ENCODE measurements at regions not wholly inside any gene's neighbourhood (a gene's known extent, or its start where the extent isn't known, plus 50 kb on each side); places are given as distances from the start of the nearest gene placed in this dataset.
"Not testable (repeated sequence)": the region's sequence is repeated elsewhere in the genome, so short reads cannot be mapped to it uniquely, and the experiment has no call there.

DNA sequence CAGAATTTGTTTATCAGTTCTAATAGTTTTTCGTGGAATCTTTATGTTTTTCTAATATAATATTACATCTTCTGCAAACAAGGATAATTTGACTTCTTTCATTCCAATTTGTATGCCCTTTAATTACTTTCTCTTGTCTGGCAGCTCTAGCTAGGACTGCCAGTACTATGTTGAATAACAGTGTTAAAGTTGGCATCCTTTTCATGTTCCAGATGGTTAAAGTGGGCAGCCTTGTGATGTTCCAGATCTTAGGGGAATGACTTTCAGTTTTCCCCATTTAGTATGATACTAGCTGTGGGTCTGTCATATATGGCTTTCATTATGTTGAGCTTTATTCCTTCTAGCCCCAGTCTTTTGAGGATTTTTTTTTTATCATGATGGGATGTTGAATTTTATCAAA, 220.6 kb upstream of the WDFY3 start:
- H3K27me3 ChIP-seq, result no peaks in the 10 kb centered on the region
- no peaks in the 10 kb centered on the region for H3K9me3 ChIP-seq
- no peaks in the 10 kb centered on the region for H3K4me1 ChIP-seq
- no peak overlapping the region for H3K4me3 ChIP-seq
- H3K27ac ChIP-seq, result no peak overlapping the region
- no peak overlapping the region for H3K4me2 ChIP-seq
- H4K20me1 ChIP-seq, result no peaks in the 10 kb centered on the region
- H3K9ac ChIP-seq, result no peak overlapping the region
- no peak for TF ChIP-seq Cebpa-rat (IDR thresholded peaks at IDR 0.05)
- H3K36me3 ChIP-seq, result no peaks in the 10 kb centered on the region

DNA sequence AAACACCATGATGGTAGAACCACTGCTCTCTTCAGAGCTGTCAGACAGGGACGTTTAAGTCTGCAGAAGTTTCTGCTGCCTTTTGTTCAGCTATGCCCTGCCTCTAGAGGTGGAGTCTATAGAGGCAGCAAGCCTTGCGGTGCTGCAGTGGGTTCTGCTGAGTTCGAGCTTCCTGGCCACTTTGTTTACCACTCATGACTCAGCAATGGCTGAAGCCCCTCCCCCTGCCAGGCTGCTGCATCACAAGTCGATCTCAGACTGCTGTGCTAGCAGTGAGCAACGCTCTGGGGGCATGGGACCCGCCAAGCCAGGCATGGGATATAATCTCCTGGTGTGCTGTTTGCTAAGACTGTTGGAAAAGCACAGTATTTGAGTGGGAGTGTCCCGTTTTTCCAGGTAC, 229.5 kb upstream of the WDFY3 start:
- H3K4me1 ChIP-seq, H3K36me3 ChIP-seq, H3K27ac ChIP-seq, H3K4me3 ChIP-seq, H4K20me1 ChIP-seq, H3K9ac ChIP-seq, H3K27me3 ChIP-seq, H3K4me2 ChIP-seq: not testable (repeated sequence)
- H3K9me3 ChIP-seq, result peaks cover 12% of the 10 kb centered on the region

DNA sequence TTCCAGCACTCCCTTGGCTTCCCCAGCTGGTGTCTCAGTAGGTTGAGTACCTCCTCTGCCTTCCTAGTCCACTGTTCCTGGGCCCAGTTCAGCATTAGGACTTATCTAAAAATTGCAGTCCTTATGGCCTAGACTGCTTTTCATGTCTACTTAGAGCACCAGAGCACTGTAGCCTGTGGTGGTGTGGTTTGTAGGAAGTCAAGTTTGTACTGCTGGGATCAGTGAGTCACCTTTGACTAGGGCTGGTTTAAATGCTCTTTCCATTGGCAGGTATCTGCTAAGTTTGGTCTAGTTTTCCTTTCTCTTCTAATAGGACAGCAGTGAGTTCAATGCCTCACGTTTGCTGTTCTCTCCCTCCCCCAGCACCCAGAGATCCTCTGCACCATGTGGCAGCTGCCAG, 233.6 kb upstream of the WDFY3 start:
- H3K4me1 ChIP-seq, result no peaks in the 10 kb centered on the region
- H3K9ac ChIP-seq, result no peak overlapping the region
- peaks cover 12% of the 10 kb centered on the region for H3K9me3 ChIP-seq
- H3K27me3 ChIP-seq, result no peaks in the 10 kb centered on the region
- H3K27ac ChIP-seq, result no peak overlapping the region
- no peaks in the 10 kb centered on the region for H3K36me3 ChIP-seq
- no peaks in the 10 kb centered on the region for H4K20me1 ChIP-seq
- no peak overlapping the region for H3K4me2 ChIP-seq
- no peak overlapping the region for H3K4me3 ChIP-seq
- TF ChIP-seq Cebpa-rat (IDR thresholded peaks at IDR 0.05), result no peak

GRCh38 chr4:85209161-85209560, 242.7 kb upstream of the WDFY3 start:
- Histone ChIP-seq H3K4me3 (no peak overlapping the region), H3K9ac (no peak overlapping the region), H3K27ac (no peak overlapping the region), H3K27me3 (no peaks in the 10 kb centered on the region), H3K4me2 (no peak overlapping the region), H4K20me1 (no peaks in the 10 kb centered on the region), H3K9me3 (no peaks in the 10 kb centered on the region), H3K36me3 (no peaks in the 10 kb centered on the region), H3K4me1 (no peaks in the 10 kb centered on the region)
- no peak for TF ChIP-seq Cebpa-rat (IDR thresholded peaks at IDR 0.05)

DNA sequence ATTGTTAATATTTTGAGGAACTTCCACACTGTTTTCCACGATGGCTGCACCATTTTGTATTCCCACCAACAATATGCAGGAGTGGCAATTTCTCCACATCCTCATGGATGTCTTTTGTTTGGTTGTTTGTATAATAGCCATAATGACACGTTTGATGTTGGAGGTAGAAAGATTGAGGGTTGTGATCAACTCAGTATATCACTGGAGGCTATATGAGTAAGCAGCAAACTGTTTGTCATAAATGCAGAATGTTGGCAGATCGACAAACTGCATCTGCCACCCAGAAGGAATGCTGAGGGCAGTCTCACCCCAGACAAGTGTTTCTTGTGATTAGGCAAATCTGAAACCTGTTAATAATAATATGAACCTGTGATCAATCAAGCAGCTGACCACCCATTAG, 243.9 kb upstream of the WDFY3 start:
- H3K4me1 ChIP-seq, result no peaks in the 10 kb centered on the region
- H3K4me3 ChIP-seq, result no peak overlapping the region
- H3K9ac ChIP-seq, result no peak overlapping the region
- no peak overlapping the region for H3K4me2 ChIP-seq
- H3K27me3 ChIP-seq, result no peaks in the 10 kb centered on the region
- TF ChIP-seq Cebpa-rat (IDR thresholded peaks at IDR 0.05), result no peak
- no peaks in the 10 kb centered on the region for H3K9me3 ChIP-seq
- H4K20me1 ChIP-seq, result no peaks in the 10 kb centered on the region
- H3K27ac ChIP-seq, result no peak overlapping the region
- no peaks in the 10 kb centered on the region for H3K36me3 ChIP-seq

GRCh38 chr4:85216571-85216970, 250.1 kb upstream of the WDFY3 start:
- H3K9ac ChIP-seq, result not testable (repeated sequence)

DNA sequence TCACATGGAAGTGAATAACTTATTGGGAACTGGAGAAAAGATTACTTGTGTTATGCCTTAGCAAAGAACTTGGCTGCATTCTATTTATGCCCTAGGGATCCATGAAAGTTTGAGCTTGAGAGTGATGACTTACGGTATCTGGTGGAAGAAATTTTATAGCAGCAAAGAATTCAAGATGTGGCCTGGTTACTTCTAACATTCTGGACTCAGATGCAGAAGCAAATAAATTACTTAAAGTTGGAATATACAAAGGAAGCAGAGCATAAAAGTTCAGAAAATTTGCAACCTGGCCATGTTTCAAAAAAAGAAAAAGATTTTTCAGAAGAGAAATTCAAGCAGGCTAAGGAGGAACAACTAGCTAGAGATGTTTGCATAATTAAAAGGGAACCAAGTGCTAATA, 252.3 kb upstream of the WDFY3 start:
- Histone ChIP-seq H3K4me3 (no peak overlapping the region), H3K27me3 (no peaks in the 10 kb centered on the region), H3K36me3 (no peaks in the 10 kb centered on the region), H4K20me1 (no peaks in the 10 kb centered on the region), H3K4me2 (no peak overlapping the region), H3K9ac (no peak overlapping the region), H3K4me1 (no peaks in the 10 kb centered on the region), H3K9me3 (peaks cover 37% of the 10 kb centered on the region), H3K27ac (no peak overlapping the region)
- TF ChIP-seq Cebpa-rat (IDR thresholded peaks at IDR 0.05), result no peak

More at GRCh38 chr4:85216571-85216970, 250.1 kb upstream of the WDFY3 start:
- not testable (repeated sequence) for H3K27ac ChIP-seq, H3K36me3 ChIP-seq, H3K4me3 ChIP-seq, H3K4me1 ChIP-seq, H3K4me2 ChIP-seq, H3K27me3 ChIP-seq, H4K20me1 ChIP-seq
- peaks cover 37% of the 10 kb centered on the region for H3K9me3 ChIP-seq

GRCh38 chr4:85221606-85222005, 253.3 kb upstream of the ARHGAP24 start:
- no peak overlapping the region for H3K4me3 ChIP-seq

DNA sequence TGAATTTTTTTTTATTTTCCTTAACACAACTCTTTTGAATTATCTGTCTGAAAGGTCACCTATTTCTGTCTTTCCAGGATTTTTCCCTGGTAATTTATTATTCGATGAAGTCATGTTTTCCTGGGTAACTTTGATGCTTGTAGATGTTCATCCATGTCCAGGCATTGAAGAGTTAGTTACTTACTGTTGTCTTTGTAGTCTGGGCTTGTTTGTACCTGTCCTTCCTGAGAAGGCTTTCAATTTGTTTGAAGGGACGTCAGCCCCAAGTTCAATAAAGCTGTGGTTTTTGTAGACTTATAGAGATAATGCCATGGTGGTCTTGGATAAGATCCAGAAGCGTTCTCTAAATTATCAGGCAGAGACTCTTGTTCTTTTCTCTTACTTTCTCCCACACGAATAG, 252.4 kb upstream of the ARHGAP24 start:
- Histone ChIP-seq H3K27ac (no peak overlapping the region), H3K9me3 (peaks cover 18% of the 10 kb centered on the region), H3K36me3 (no peaks in the 10 kb centered on the region), H3K4me2 (no peak overlapping the region), H3K9ac (no peak overlapping the region), H3K4me3 (no peak overlapping the region), H3K4me1 (no peaks in the 10 kb centered on the region), H3K27me3 (no peaks in the 10 kb centered on the region), H4K20me1 (no peaks in the 10 kb centered on the region)
- TF ChIP-seq Cebpa-rat (IDR thresholded peaks at IDR 0.05), result no peak

More at GRCh38 chr4:85221606-85222005, 253.3 kb upstream of the ARHGAP24 start:
- Histone ChIP-seq H3K9me3 (peaks cover 27% of the 10 kb centered on the region), H3K4me2 (no peak overlapping the region), H3K4me1 (no peaks in the 10 kb centered on the region), H4K20me1 (no peaks in the 10 kb centered on the region), H3K27me3 (no peaks in the 10 kb centered on the region), H3K36me3 (no peaks in the 10 kb centered on the region), H3K27ac (no peak overlapping the region), H3K9ac (no peak overlapping the region)
- no peak for TF ChIP-seq Cebpa-rat (IDR thresholded peaks at IDR 0.05)

- peaks cover 11% of the 10 kb centered on the region for H3K9me3 ChIP-seq
- no peaks in the 10 kb centered on the region for H3K4me1 ChIP-seq
- TF ChIP-seq Cebpa-rat (IDR thresholded peaks at IDR 0.05), result no peak
- no peaks in the 10 kb centered on the region for H3K36me3 ChIP-seq
- no peak overlapping the region for H3K4me2 ChIP-seq
- H3K9ac ChIP-seq, result no peak overlapping the region
- H4K20me1 ChIP-seq, result no peaks in the 10 kb centered on the region
- no peak overlapping the region for H3K4me3 ChIP-seq
- H3K27ac ChIP-seq, result no peak overlapping the region
- H3K27me3 ChIP-seq, result no peaks in the 10 kb centered on the region
These were observed 246.7 kb upstream of the ARHGAP24 start for GRCh38 chr4:85228264-85228663.

- Histone ChIP-seq H3K36me3 (no peaks in the 10 kb centered on the region), H4K20me1 (no peaks in the 10 kb centered on the region), H3K4me2 (no peak overlapping the region), H3K27me3 (no peaks in the 10 kb centered on the region), H3K9me3 (peaks cover 3% of the 10 kb centered on the region; the same call in 1 of the 2 replicates), H3K9ac (no peak overlapping the region), H3K4me3 (no peak overlapping the region), H3K4me1 (no peaks in the 10 kb centered on the region), H3K27ac (no peak overlapping the region)
- TF ChIP-seq Cebpa-rat (IDR thresholded peaks at IDR 0.05), result no peak
These were observed 241.4 kb upstream of the ARHGAP24 start for GRCh38 chr4:85233516-85233915.

All from BLaER1 (cell line).